H1 (cell line): ENCODE measurements at regions not wholly inside any gene's neighbourhood (a gene's known extent, or its start where the extent isn't known, plus 50 kb on each side); places are given as distances from the start of the nearest gene placed in this dataset.

Experiments
- CTCF ChIA-PET: fragments of 300-600 bp; sonication (Branson Sonifier 250); formaldehyde crosslinking; loops from one replicate; lab custom pipeline; 2021; ENCODE audit not compliant: partially characterized antibody; lab: Charles Lee
- POLR2A ChIA-PET: fragments of 300-600 bp; sonication (Branson Sonifier 250); formaldehyde crosslinking; loops from one replicate; lab custom pipeline; 2021; ENCODE audit warnings: inconsistent platforms; ENCODE audit not compliant: partially characterized antibody; lab: Charles Lee
- DNase-seq, 2 experiments: peaks; one replicate each; pipeline versions ENCODE4 v3.0.0 to v3.0.0-alpha.2; 2010 to 2022; ENCODE audit warnings: low spot score in 2 of 2, low read depth in 1 of 2, mixed read lengths in 1 of 2
- FAIRE-seq: peaks from 2 replicates; lab custom pipeline; 2011; peaks lifted over from hg19 to GRCh38; lab: Jason Lieb, UNC
- H2AFZ ChIP-seq: 2 replicates; pipeline ENCODE4 v1.8.1; 2012; ENCODE audit warnings: low read length, inconsistent platforms
- H2AK5ac ChIP-seq: 2 replicates; pipeline ENCODE4 v1.6.1; 2013; ENCODE audit warnings: low read depth, low read length
- H2BK120ac ChIP-seq: replicated peaks from 2 replicates; pipeline ENCODE3; 2013; ENCODE audit warnings: low read depth, low read length, inconsistent platforms
- H2BK12ac ChIP-seq: 2 replicates; pipeline ENCODE4 v1.6.1; 2013; ENCODE audit warnings: low read depth, low read length
- H2BK15ac ChIP-seq: 2 replicates; pipeline ENCODE4 v1.6.1; 2013; ENCODE audit warnings: low read length
- H2BK20ac ChIP-seq: 2 replicates; pipeline ENCODE4 v1.6.1; 2013; ENCODE audit warnings: low read length
- H2BK5ac ChIP-seq: 2 replicates; pipeline ENCODE4 v1.6.1; 2013; ENCODE audit warnings: low read depth, low read length
- H3K14ac ChIP-seq: 2 replicates; pipeline ENCODE4 v1.6.1; 2013; ENCODE audit warnings: inconsistent platforms; ENCODE audit not compliant: insufficient read length
- H3K18ac ChIP-seq: 2 replicates; pipeline ENCODE4 v1.6.1; 2013; ENCODE audit warnings: low read length; ENCODE audit errors: extremely low read depth
- H3K23ac ChIP-seq: 2 replicates; pipeline ENCODE4 v1.6.1; 2013; ENCODE audit warnings: inconsistent platforms; ENCODE audit not compliant: insufficient read length
- H3K23me2 ChIP-seq: 2 replicates; pipeline ENCODE4 v1.6.1; 2013; ENCODE audit warnings: low read depth, low read length
- H3K27ac ChIP-seq: 2 replicates; pipeline ENCODE4 v1.6.1; 2011; ENCODE audit warnings: low read depth, low read length, inconsistent platforms
- H3K27me3 ChIP-seq, 4 experiments: replicated peaks in 1 of 4; 1 replicate in 1 of 4; 2 replicates in 3 of 4; pipeline versions ENCODE4 v1.6.1 to v1.8.1; 2011 to 2013; ENCODE audit warnings: low read length in 3 of 4, mild to moderate bottlenecking in 3 of 4, inconsistent platforms in 2 of 4, mixed read lengths in 2 of 4, moderate library complexity in 1 of 4; ENCODE audit not compliant: control insufficient read depth in 3 of 4, insufficient read depth in 3 of 4; ENCODE audit errors: extremely low read depth in 1 of 4
- H3K36me3 ChIP-seq, 4 experiments: 2 replicates each; pipeline versions ENCODE4 v1.6.1 to v1.8.1; 2011 to 2013; ENCODE audit warnings: mild to moderate bottlenecking in 4 of 4, low read length in 3 of 4, moderate library complexity in 2 of 4, control low read depth in 1 of 4, inconsistent platforms in 1 of 4; ENCODE audit not compliant: insufficient read depth in 4 of 4, control insufficient read depth in 2 of 4
- H3K4ac ChIP-seq: replicated peaks from 2 replicates; pipeline ENCODE3; 2013; ENCODE audit warnings: low read length, low read depth, mixed read lengths, inconsistent platforms; ENCODE audit not compliant: insufficient read length
- H3K4me1 ChIP-seq, 4 experiments: replicated peaks in 1 of 4; 1 replicate in 1 of 4; 2 replicates in 3 of 4; pipeline versions ENCODE4 v1.6.1 to v1.8.1; 2011 to 2013; ENCODE audit warnings: low read length in 3 of 4, inconsistent platforms in 2 of 4, mixed read lengths in 1 of 4; ENCODE audit not compliant: insufficient read depth in 4 of 4, control insufficient read depth in 3 of 4
- H3K4me2 ChIP-seq, 2 experiments: 2 replicates each; pipeline versions ENCODE4 v1.6.1 to v1.8.1; 2011 to 2013; ENCODE audit warnings: low read depth in 2 of 2, low read length in 2 of 2, control low read depth in 1 of 2, inconsistent platforms in 1 of 2, mild to moderate bottlenecking in 1 of 2; ENCODE audit not compliant: insufficient read depth in 1 of 2
- H3K4me3 ChIP-seq, 4 experiments: fragments of 200-600, 300-600 bp in 1 of 4; sonication (generic), shearing (Covaris generic), sonication (Bioruptor Twin) in 1 of 4; 2 replicates each; pipeline versions ENCODE4 v1.5.1 to v1.8.1; 2011 to 2016; ENCODE audit warnings: low read length in 4 of 4, low read depth in 3 of 4, control low read depth in 2 of 4, inconsistent platforms in 2 of 4, mild to moderate bottlenecking in 2 of 4, mixed read lengths in 1 of 4, moderate library complexity in 1 of 4; ENCODE audit not compliant: insufficient read depth in 2 of 4; ENCODE audit errors: extremely low read depth in 1 of 4
- H3K56ac ChIP-seq: replicated peaks from 2 replicates; pipeline ENCODE3; 2013; ENCODE audit warnings: low read depth, mild to moderate bottlenecking, mixed read lengths, low read length, inconsistent platforms; ENCODE audit not compliant: insufficient read length
- H3K79me1 ChIP-seq: 2 replicates; pipeline ENCODE4 v1.6.1; 2013; ENCODE audit warnings: low read depth, low read length, control low read depth
- H3K79me2 ChIP-seq, 2 experiments: 2 replicates each; pipeline versions ENCODE4 v1.6.1 to v1.8.1; 2012 to 2013; ENCODE audit warnings: low read length in 2 of 2, mild to moderate bottlenecking in 2 of 2, inconsistent platforms in 1 of 2; ENCODE audit not compliant: insufficient read depth in 2 of 2, control insufficient read depth in 1 of 2
- H3K9ac ChIP-seq, 4 experiments: replicated peaks in 1 of 4; 1 replicate in 1 of 4; 2 replicates in 3 of 4; pipeline versions ENCODE4 v1.6.1 to v1.8.1; 2011 to 2013; ENCODE audit warnings: low read depth in 3 of 4, low read length in 3 of 4, control low read depth in 2 of 4, mild to moderate bottlenecking in 2 of 4, moderate library complexity in 2 of 4, inconsistent platforms in 1 of 4; ENCODE audit errors: extremely low read depth in 1 of 4
- H3K9me3 ChIP-seq, 2 experiments: 2 replicates each; pipeline versions ENCODE4 v1.6.1 to v1.8.1; 2012 to 2013; ENCODE audit warnings: mild to moderate bottlenecking in 2 of 2, moderate library complexity in 2 of 2, control low read depth in 1 of 2, inconsistent platforms in 1 of 2, low read depth in 1 of 2, low read length in 1 of 2, mixed read lengths in 1 of 2; ENCODE audit not compliant: insufficient read depth in 2 of 2
- H4K20me1 ChIP-seq, 2 experiments: replicated peaks in 1 of 2; 2 replicates each; pipeline versions ENCODE3 to v1.8.1; 2011 to 2013; ENCODE audit warnings: inconsistent platforms in 2 of 2, low read length in 2 of 2, mild to moderate bottlenecking in 1 of 2; ENCODE audit not compliant: insufficient read depth in 2 of 2, control insufficient read depth in 1 of 2
- H4K5ac ChIP-seq: 2 replicates; pipeline ENCODE4 v1.6.1; 2013; ENCODE audit warnings: low read length, low read depth, mixed read lengths, inconsistent platforms; ENCODE audit not compliant: insufficient read length
- H4K8ac ChIP-seq: 2 replicates; pipeline ENCODE4 v1.8.0; 2013; ENCODE audit warnings: mild to moderate bottlenecking, moderate library complexity, low read length, inconsistent platforms; ENCODE audit not compliant: insufficient read depth; ENCODE audit errors: extremely low read depth
- H4K91ac ChIP-seq: replicated peaks from 2 replicates; pipeline ENCODE3; 2013; ENCODE audit warnings: low read length, mixed read lengths, inconsistent platforms; ENCODE audit not compliant: insufficient read length
- CHD1 ChIP-seq: IDR thresholded peaks from 2 replicates; pipeline ENCODE4 v1.6.1; 2012; ENCODE audit warnings: low read depth, low read length, improper control_type of control experiment
- CHD2 ChIP-seq: IDR thresholded peaks from 2 replicates; pipeline ENCODE4 v1.6.1; 2012; ENCODE audit warnings: low read length, improper control_type of control experiment
- E2F6 ChIP-seq: IDR thresholded peaks from 2 replicates; pipeline ENCODE4 v1.6.1; 2012; ENCODE audit warnings: inconsistent platforms
- EP300 ChIP-seq, 2 experiments: IDR thresholded peaks; 1 replicate in 1 of 2; 2 replicates in 1 of 2; pipeline ENCODE4 v1.6.1; 2011 to 2012; ENCODE audit warnings: low read depth in 2 of 2, low read length in 2 of 2, mild to moderate bottlenecking in 2 of 2, borderline replicate concordance in 1 of 2, inconsistent platforms in 1 of 2, moderate library complexity in 1 of 2
- EZH2 ChIP-seq: fragments of 200-600 bp; sonication (generic); IDR thresholded peaks from 2 replicates; pipeline ENCODE4 v1.7.1; 2012; ENCODE audit warnings: low read depth, mild to moderate bottlenecking, moderate library complexity, low read length, inconsistent platforms; ENCODE audit not compliant: severe bottlenecking
- JUN ChIP-seq: IDR thresholded peaks from 2 replicates; pipeline ENCODE4 v1.6.1; 2011; ENCODE audit warnings: low read depth, mild to moderate bottlenecking, improper control_type of control experiment, low read length
- KDM1A ChIP-seq: fragments of 200-600, 300-600 bp; sonication (generic); IDR thresholded peaks from 2 replicates; pipeline ENCODE4 v1.7.1; 2016; ENCODE audit warnings: mild to moderate bottlenecking, low read length, borderline replicate concordance
- KDM4A ChIP-seq: IDR thresholded peaks from one replicate; pipeline ENCODE4 v1.7.1; 2012; ENCODE audit warnings: low read depth, mild to moderate bottlenecking, moderate library complexity, low read length, inconsistent platforms; ENCODE audit not compliant: severe bottlenecking
- SAP30 ChIP-seq: fragments of 300-600 bp; sonication (generic); IDR thresholded peaks from 2 replicates; pipeline ENCODE4 v1.7.1; 2012; ENCODE audit warnings: low read length, moderate library complexity, mild to moderate bottlenecking, inconsistent platforms; ENCODE audit not compliant: insufficient read depth, insufficient replicate concordance
- SIN3A ChIP-seq, 2 experiments: IDR thresholded peaks in 1 of 2; conservative IDR thresholded peaks in 1 of 2; 2 replicates each; pipeline ENCODE4 v1.6.1; 2011 to 2012; ENCODE audit warnings: low read length in 2 of 2, improper control_type of control experiment in 1 of 2, low read depth in 1 of 2, mild to moderate bottlenecking in 1 of 2
- SRF ChIP-seq: IDR thresholded peaks from 2 replicates; pipeline ENCODE4 v1.6.1; 2011; ENCODE audit warnings: mild to moderate bottlenecking, low read depth, low read length, moderate library complexity
- SUZ12 ChIP-seq: fragments of 200-600 bp; sonication (generic); IDR thresholded peaks from 2 replicates; pipeline ENCODE4 v1.6.1; 2012; ENCODE audit warnings: mild to moderate bottlenecking, inconsistent platforms, low read length, moderate library complexity, mixed read lengths
- WGBS, 2 experiments: shearing (Covaris generic) in 1 of 2; methylation state at CpG; one replicate each; pipeline versions ENCODE4 v1.1.6 to v1.1.7; 2013 to 2015; ENCODE audit warnings: low lambda C conversion rate in 2 of 2, mixed read lengths in 2 of 2, inconsistent platforms in 1 of 2, low coverage in 1 of 2, missing lambda C conversion rate in 1 of 2; ENCODE audit not compliant: insufficient replicate concordance in 2 of 2, insufficient coverage in 1 of 2, insufficient read length in 1 of 2; ENCODE audit errors: extremely low coverage in 1 of 2, missing lambda C conversion rate in 1 of 2; 5-methylcytosine and 5-hydroxymethylcytosine counted together

- H2BK120ac ChIP-seq, result no peak overlapping the region
- no peak overlapping the region for H4K91ac ChIP-seq
- no peaks in the 10 kb centered on the region for H3K36me3 ChIP-seq
- H4K8ac ChIP-seq, result no peak overlapping the region
- H3K4me1 ChIP-seq, result no peaks in the 10 kb centered on the region; a peak in 1 of 7 replicates
- no peaks in the 10 kb centered on the region for H3K23me2 ChIP-seq
- H3K79me2 ChIP-seq, result no peaks in the 10 kb centered on the region
- H2AFZ ChIP-seq, result no peak overlapping the region
- H3K14ac ChIP-seq, result no peak overlapping the region
- POLR2A ChIA-PET, result no interaction called here
- FAIRE-seq (no peak), DNase-seq (no peak)
- H2BK20ac ChIP-seq, result no peak overlapping the region
- no peaks in the 10 kb centered on the region for H4K20me1 ChIP-seq
- H2BK15ac ChIP-seq, result no peak overlapping the region
- no peak overlapping the region for H2BK5ac ChIP-seq
- H2AK5ac ChIP-seq, result no peak overlapping the region
- H2BK12ac ChIP-seq, result no peak overlapping the region
- no peak overlapping the region for H3K23ac ChIP-seq
- no peak overlapping the region for H3K4ac ChIP-seq
- H3K79me1 ChIP-seq, result no peaks in the 10 kb centered on the region
- no peak overlapping the region for H3K4me2 ChIP-seq
- H4K5ac ChIP-seq, result no peak overlapping the region
- no peak overlapping the region for H3K9ac ChIP-seq
- H3K9me3 ChIP-seq, result no peaks in the 10 kb centered on the region
- H3K56ac ChIP-seq, result no peak overlapping the region
- no peaks in the 10 kb centered on the region for H3K27me3 ChIP-seq
- WGBS, 2 experiments, result 94% methylated on average over 22 of the region's 22 CpGs; no CpG with 5 or more reads in 1 of the 2 experiments
- no peak overlapping the region for H3K4me3 ChIP-seq
- CTCF ChIA-PET, result interaction anchor here (1.0 kb wide), 1 partner anchor 24 kb away, joined by 3 read pairs; no protein-coding TSS in a partner anchor
- H3K27ac ChIP-seq, result no peak overlapping the region
- H3K18ac ChIP-seq, result no peak overlapping the region
- TF ChIP-seq E2F6 (no peak), JUN (no peak), CHD2 (no peak), SRF (no peak), SAP30 (no peak), KDM1A (no peak), SUZ12 (no peak), EP300 (IDR thresholded peaks at IDR 0.05; ENCODE audit: borderline replicate concordance in 1 of 2, low read depth in 2 of 2, low read length in 2 of 2) (no peak), KDM4A (no peak), SIN3A (conservative IDR thresholded peaks at IDR 0.05 in 1 of 2, IDR thresholded peaks at IDR 0.05 in 1 of 2; ENCODE audit: low read depth in 1 of 2, low read length in 2 of 2) (no peak), CHD1 (no peak), EZH2 (no peak)
Observed at GRCh38 chr10:129396021-129396722, 70.9 kb upstream of the MGMT start.
